ENCODE measurements at regions not wholly inside any gene's neighbourhood (a gene's known extent, or its start where the extent isn't known, plus 50 kb on each side); places are given as distances from the start of the nearest gene placed in this dataset.

- TF ChIP-seq CTCF (IDR thresholded peaks at IDR 0.05; ENCODE audit: unreplicated experiment in 3 of 3): no peak
- Mint-ChIP-seq H3K9me3 (peaks cover 18% of the 10 kb centered on the region), H3K27me3 (ENCODE audit: low read depth) (no peaks in the 10 kb centered on the region), H3K27ac (peak overlapping the region in 2 of 3 experiments; percentile 78 to 86), H3K4me1 (peaks cover 50% of the 10 kb centered on the region), H3K4me3 (no peak overlapping the region), H3K36me3 (ENCODE audit: low read depth) (no peaks in the 10 kb centered on the region)
These were observed 344.7 kb downstream of the ARL4A start for GRCh38 chr7:13032084-13032483.

DNA sequence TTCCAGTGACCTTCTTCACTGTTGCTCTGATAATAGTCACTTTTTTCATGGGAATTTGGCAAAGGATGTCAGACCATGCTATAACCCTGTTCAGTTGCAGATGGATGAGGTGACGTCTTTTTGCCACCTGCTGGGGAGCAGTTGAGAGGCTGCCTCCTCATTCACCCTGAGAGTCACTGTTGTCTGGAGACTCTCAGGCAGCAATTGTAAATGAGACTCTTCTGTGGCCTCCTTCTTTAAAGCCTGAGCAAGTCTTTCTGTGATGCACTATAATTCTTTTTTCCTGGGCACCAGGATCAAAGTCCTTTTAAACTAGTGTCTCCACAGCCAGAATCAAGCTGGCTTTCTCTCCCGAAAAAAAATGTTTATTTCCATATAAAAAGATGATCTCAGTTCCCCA lies 345.1 kb downstream of the ARL4A start:
- no peaks in the 10 kb centered on the region for H3K27me3 Mint-ChIP-seq (ENCODE audit: low read depth)
- no peak overlapping the region for H3K4me3 Mint-ChIP-seq
- peak overlapping the region; percentile 78 to 86 (median 81) for H3K27ac Mint-ChIP-seq
- TF ChIP-seq CTCF (IDR thresholded peaks at IDR 0.05; ENCODE audit: unreplicated experiment in 3 of 3): no peak
- peaks cover 45% of the 10 kb centered on the region for H3K4me1 Mint-ChIP-seq
- no peaks in the 10 kb centered on the region for H3K36me3 Mint-ChIP-seq (ENCODE audit: low read depth)
- peaks cover 17% of the 10 kb centered on the region for H3K9me3 Mint-ChIP-seq

DNA sequence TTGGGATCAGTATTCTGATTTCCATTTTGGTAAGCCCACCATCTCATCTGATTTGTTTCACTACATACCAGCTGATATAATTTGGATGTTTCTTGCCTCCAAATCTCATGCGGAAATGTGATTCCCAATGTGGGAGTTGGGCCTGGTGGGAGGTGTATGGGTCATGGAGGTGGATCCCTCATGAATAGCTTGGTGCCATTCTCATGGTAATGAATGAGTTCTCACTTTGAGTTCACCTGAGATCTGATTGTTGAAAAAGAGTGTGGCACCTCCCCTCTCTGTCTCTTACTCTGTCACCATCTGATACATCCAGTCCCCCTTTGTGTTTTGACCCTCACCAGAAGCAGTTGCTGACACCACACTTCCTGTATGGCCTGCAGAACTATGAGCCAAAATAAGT lies 347.3 kb downstream of the ARL4A start:
- peaks cover 17% of the 10 kb centered on the region for H3K9me3 Mint-ChIP-seq
- peaks cover 24% of the 10 kb centered on the region for H3K4me1 Mint-ChIP-seq
- no peaks in the 10 kb centered on the region for H3K27me3 Mint-ChIP-seq (ENCODE audit: low read depth)
- no peak for TF ChIP-seq CTCF (IDR thresholded peaks at IDR 0.05; ENCODE audit: unreplicated experiment in 3 of 3)
- H3K27ac Mint-ChIP-seq: no peak overlapping the region
- no peaks in the 10 kb centered on the region for H3K36me3 Mint-ChIP-seq (ENCODE audit: low read depth)
- H3K4me3 Mint-ChIP-seq: no peak overlapping the region

GRCh38 chr7:13035233-13035632 lies 347.8 kb downstream of the ARL4A start:
- Mint-ChIP-seq H3K9me3 (peaks cover 17% of the 10 kb centered on the region), H3K4me1 (peaks cover 21% of the 10 kb centered on the region), H3K36me3 (ENCODE audit: low read depth) (no peaks in the 10 kb centered on the region), H3K27ac (no peak overlapping the region), H3K4me3 (no peak overlapping the region), H3K27me3 (ENCODE audit: low read depth) (no peaks in the 10 kb centered on the region)
- no peak for TF ChIP-seq CTCF (IDR thresholded peaks at IDR 0.05; ENCODE audit: unreplicated experiment in 3 of 3)

DNA sequence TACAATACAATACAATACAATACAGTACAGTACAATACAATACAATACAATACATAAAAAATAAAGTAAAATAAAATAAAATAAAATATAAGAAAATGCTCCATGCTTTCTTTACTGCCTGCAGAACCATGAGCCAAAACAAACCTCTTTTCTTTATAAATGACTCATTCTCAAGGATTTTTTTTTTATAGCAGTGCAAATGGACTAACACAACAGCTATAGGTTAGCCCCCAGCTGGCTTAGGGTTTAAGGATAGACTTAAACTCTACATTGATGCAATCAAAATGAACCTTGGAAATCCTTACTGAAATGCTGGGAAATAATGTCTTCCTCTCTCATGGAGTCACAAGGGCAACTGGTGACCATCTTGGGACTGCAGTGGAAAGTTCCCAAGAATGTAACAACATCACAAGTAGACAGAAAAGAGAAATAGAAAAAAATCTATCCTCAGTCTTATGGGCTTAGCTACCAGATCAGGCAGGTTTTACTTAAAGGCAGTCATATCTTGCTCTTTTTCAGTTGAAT lies 348.9 kb downstream of the ARL4A start:
- Mint-ChIP-seq H3K36me3 (ENCODE audit: low read depth) (no peaks in the 10 kb centered on the region), H3K9me3 (peaks cover 17% of the 10 kb centered on the region), H3K27ac (no peak overlapping the region), H3K4me3 (no peak overlapping the region), H3K27me3 (ENCODE audit: low read depth) (no peaks in the 10 kb centered on the region), H3K4me1 (peaks cover 22% of the 10 kb centered on the region)
- no peak for TF ChIP-seq CTCF (IDR thresholded peaks at IDR 0.05; ENCODE audit: unreplicated experiment in 3 of 3)

GRCh38 chr7:13037216-13037615 lies 349.8 kb downstream of the ARL4A start:
- Mint-ChIP-seq H3K36me3 (ENCODE audit: low read depth) (no peaks in the 10 kb centered on the region), H3K27ac (no peak overlapping the region)
- TF ChIP-seq CTCF (IDR thresholded peaks at IDR 0.05; ENCODE audit: unreplicated experiment in 3 of 3): no peak

More at GRCh38 chr7:13037216-13037615, 349.8 kb downstream of the ARL4A start:
- Mint-ChIP-seq H3K4me1 (peaks cover 19% of the 10 kb centered on the region), H3K4me3 (no peak overlapping the region), H3K9me3 (peaks cover 17% of the 10 kb centered on the region), H3K27me3 (ENCODE audit: low read depth) (no peaks in the 10 kb centered on the region)
